ENCODE measurements at regions not wholly inside any gene's neighbourhood (a gene's known extent, or its start where the extent isn't known, plus 50 kb on each side); places are given as distances from the start of the nearest gene placed in this dataset.

- H3K4me3 ChIP-seq (replicated peaks in 1 of 2; ENCODE audit: low read depth in 2 of 2, low read length in 2 of 2) = no peak overlapping the region
- no peak for TF ChIP-seq CTCF (IDR thresholded peaks at IDR 0.05; ENCODE audit: low read depth, low read length)
- no peak for DNase-seq (ENCODE audit: low read depth in 2 of 2)
These were observed 105.6 kb upstream of the LRRN1 start for GRCh38 chr3:3693593-3693992.

DNA sequence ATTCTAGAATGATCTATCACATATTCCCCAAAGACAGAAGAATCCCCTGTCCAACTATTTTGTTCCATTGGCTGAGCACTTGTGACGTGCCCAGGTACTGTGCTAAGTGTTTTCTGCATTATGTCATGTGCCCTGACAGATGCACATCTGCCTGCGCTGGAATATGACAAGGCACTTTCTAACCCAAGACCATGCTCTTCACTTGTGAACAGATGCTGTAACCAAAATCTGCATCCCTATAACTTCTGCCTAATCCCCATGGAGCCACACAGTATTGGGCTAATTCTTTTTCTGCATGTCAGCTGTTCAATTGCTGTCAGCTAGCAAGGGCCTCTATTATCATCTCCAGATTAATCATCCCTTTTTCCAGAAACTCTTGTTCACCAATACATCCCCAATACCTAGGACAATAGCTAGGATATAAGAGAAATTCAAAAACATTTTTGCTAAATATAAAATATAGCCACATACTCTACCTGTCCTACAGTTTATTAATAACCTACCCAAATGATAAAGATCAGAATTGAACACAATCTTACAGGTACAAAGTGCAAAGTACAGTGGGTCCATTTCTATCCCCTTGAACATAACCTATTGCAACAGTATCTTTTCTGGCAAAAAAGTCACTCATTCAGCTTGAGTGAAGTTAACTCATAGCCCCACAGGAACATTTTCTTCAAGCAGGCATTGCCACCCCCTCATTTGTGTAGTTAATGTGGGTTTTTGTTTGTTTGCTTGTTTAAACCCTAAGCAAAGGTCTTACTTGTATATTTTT lies 109.4 kb upstream of the LRRN1 start:
- no peak for TF ChIP-seq CTCF (IDR thresholded peaks at IDR 0.05; ENCODE audit: low read depth, low read length)
- no peak for DNase-seq (ENCODE audit: low read depth in 2 of 2)

DNA sequence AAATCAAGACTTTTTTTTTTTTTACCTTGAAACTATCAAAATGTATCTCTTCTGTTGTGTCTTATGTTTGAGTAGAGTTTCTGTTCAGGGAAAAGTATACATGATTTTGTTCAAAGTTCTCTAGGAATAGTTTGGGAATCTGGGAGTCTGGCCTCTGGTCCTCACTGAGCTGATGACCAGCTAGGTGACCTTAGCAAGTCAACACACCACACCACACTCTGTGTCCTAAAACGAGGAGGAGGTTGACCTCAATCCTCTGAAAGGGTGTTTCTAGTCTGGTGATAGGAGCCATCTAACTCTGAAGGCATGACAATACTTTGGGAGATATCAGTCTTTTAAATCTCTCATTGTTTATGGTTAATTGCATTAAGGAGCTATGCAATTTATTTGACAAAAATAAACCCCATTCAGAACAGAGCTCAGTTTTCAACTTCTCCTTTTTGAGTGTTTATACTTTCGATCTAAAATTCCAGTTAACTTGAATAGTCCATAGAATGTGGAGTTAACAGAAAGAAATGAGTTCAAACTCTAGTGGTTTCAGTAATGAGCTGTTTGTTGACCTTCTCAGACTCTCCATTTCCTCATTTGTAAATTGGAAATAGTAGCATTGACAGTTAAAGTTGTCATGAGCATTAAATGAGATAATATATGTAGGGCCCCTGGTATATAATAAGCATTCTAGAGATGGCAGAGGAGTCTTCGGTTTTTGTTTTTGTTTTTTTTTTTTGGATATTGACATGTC lies 112.2 kb upstream of the LRRN1 start:
- no peak for TF ChIP-seq CTCF (IDR thresholded peaks at IDR 0.05; ENCODE audit: low read depth, low read length)
- H3K4me3 ChIP-seq (replicated peaks in 1 of 2; ENCODE audit: low read depth in 2 of 2, low read length in 2 of 2) = no peak overlapping the region
- DNase-seq (ENCODE audit: low read depth in 2 of 2) = no peak

More for the DNA sequence above, 109.4 kb upstream of the LRRN1 start:
- H3K4me3 ChIP-seq (replicated peaks in 1 of 2; ENCODE audit: low read depth in 2 of 2, low read length in 2 of 2) = no peak overlapping the region

GRCh38 chr3:3685721-3686120 lies 113.5 kb upstream of the LRRN1 start:
- H3K4me3 ChIP-seq (replicated peaks in 1 of 2; ENCODE audit: low read depth in 2 of 2, low read length in 2 of 2) = no peak overlapping the region
- no peak for DNase-seq (ENCODE audit: low read depth in 2 of 2)
- no peak for TF ChIP-seq CTCF (IDR thresholded peaks at IDR 0.05; ENCODE audit: low read depth, low read length)

- TF ChIP-seq CTCF (IDR thresholded peaks at IDR 0.05; ENCODE audit: low read depth, low read length) = no peak
- no peak for DNase-seq (ENCODE audit: low read depth in 2 of 2)
- no peak overlapping the region for H3K4me3 ChIP-seq (replicated peaks in 1 of 2; ENCODE audit: low read depth in 2 of 2, low read length in 2 of 2)
These were observed 116.0 kb upstream of the LRRN1 start for GRCh38 chr3:3683261-3683660.

DNA sequence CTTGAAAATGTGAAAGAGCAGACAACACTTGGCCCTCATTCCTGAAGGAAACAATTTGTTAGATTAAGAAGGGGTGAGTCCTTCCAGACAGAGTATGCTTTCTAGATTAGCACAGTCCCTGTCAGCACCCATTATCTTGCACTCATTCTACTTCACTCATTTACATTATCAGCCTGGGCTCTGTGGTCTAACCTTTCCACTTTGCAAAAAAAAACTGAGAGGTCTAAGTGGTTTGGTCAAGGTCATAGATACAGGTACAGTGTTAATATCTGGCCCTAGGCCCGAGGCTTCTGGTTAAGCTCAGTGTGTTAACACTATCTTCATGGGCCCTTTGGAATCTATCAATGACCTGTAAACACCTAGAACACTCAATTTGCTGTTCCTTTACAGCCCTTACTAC lies 123.4 kb upstream of the LRRN1 start:
- no peak for DNase-seq (ENCODE audit: low read depth in 2 of 2)

More for the DNA sequence above, 123.4 kb upstream of the LRRN1 start:
- H3K4me3 ChIP-seq (replicated peaks in 1 of 2; ENCODE audit: low read depth in 2 of 2, low read length in 2 of 2) = no peak overlapping the region
- TF ChIP-seq CTCF (IDR thresholded peaks at IDR 0.05; ENCODE audit: low read depth, low read length) = no peak
